HepG2 (cell line): ENCODE measurements at regions not wholly inside any gene's neighbourhood (a gene's known extent, or its start where the extent isn't known, plus 50 kb on each side); places are given as distances from the start of the nearest gene placed in this dataset.

Source experiments
- CC2D1A ChIP-seq: sonication (generic); formaldehyde crosslinking; IDR thresholded peaks from 2 replicates; pipeline ENCODE4 v1.8.1; 2023; ENCODE audit warnings: mild to moderate bottlenecking, missing genetic modification reagents
- CEBPB ChIP-seq: IDR thresholded peaks from 2 replicates; pipeline ENCODE4 v1.6.1; 2011; ENCODE audit warnings: low read depth, low read length, improper control_type of control experiment, borderline replicate concordance
- CENPX ChIP-seq: sonication (generic); formaldehyde crosslinking; IDR thresholded peaks from 2 replicates; pipeline ENCODE4 v1.9.0; 2021; ENCODE audit warnings: mild to moderate bottlenecking, missing genetic modification reagents, moderate library complexity
- ETV6 ChIP-seq: sonication (generic); formaldehyde crosslinking; conservative IDR thresholded peaks from 2 replicates; pipeline ENCODE4 v1.4.0; 2020; ENCODE audit warnings: missing genetic modification reagents
- HDAC1 ChIP-seq: sonication (generic); formaldehyde crosslinking; IDR thresholded peaks from 2 replicates; pipeline ENCODE4 v1.5.1; 2020; ENCODE audit warnings: mild to moderate bottlenecking, missing genetic modification reagents
- HNRNPH1 ChIP-seq: fragments of 200-400 bp; formaldehyde crosslinking; optimal IDR thresholded peaks from 2 replicates; pipeline ENCODE3; 2017; ENCODE audit warnings: mild to moderate bottlenecking, low read depth, low read length
- HOXD1 ChIP-seq: sonication (generic); formaldehyde crosslinking; IDR thresholded peaks from 2 replicates; pipeline ENCODE4 v1.5.0; 2020; ENCODE audit warnings: missing genetic modification reagents
- JDP2 ChIP-seq: sonication (generic); formaldehyde crosslinking; IDR thresholded peaks from 2 replicates; pipeline ENCODE4 v1.8.1; 2022; ENCODE audit warnings: missing genetic modification reagents, borderline replicate concordance
- KLF11 ChIP-seq: IDR thresholded peaks from 2 replicates; pipeline ENCODE4 v1.6.1; 2016; ENCODE audit warnings: missing compliant biosample characterization
- MIXL1 ChIP-seq: IDR thresholded peaks from 2 replicates; pipeline ENCODE4 v1.6.1; 2016
- MXD3 ChIP-seq: IDR thresholded peaks from 2 replicates; pipeline ENCODE4 v1.6.1; 2016; ENCODE audit warnings: mild to moderate bottlenecking, missing biosample characterization, missing genetic modification reagents
- NCOA2 ChIP-seq: sonication (generic); formaldehyde crosslinking; IDR thresholded peaks from 2 replicates; pipeline ENCODE4 v1.8.0; 2022; ENCODE audit warnings: inconsistent platforms
- NCOA5 ChIP-seq: sonication (generic); formaldehyde crosslinking; IDR thresholded peaks from 2 replicates; pipeline ENCODE4 v1.4.0; 2020; ENCODE audit warnings: missing genetic modification reagents
- PAX8 ChIP-seq: sonication (generic); formaldehyde crosslinking; IDR thresholded peaks from 2 replicates; pipeline ENCODE4 v1.8.0; 2022; ENCODE audit warnings: mild to moderate bottlenecking, missing genetic modification reagents, borderline replicate concordance
- POLR2A ChIP-seq, 2 experiments: IDR thresholded peaks; 2 replicates each; pipeline ENCODE4 v1.6.1; 2011; ENCODE audit warnings: low read depth in 2 of 2, low read length in 2 of 2, mild to moderate bottlenecking in 1 of 2, moderate library complexity in 1 of 2; ENCODE audit not compliant: insufficient read depth in 1 of 2
- REST ChIP-seq, 2 experiments: IDR thresholded peaks; 2 replicates each; pipeline ENCODE4 v1.6.1; 2011 to 2012; ENCODE audit warnings: low read length in 2 of 2, borderline replicate concordance in 1 of 2, low read depth in 1 of 2, mild to moderate bottlenecking in 1 of 2, moderate library complexity in 1 of 2
- RNF2 ChIP-seq: fragments of 450-650 bp; conservative IDR thresholded peaks from 2 replicates; pipeline ENCODE4 v1.6.1; 2016; ENCODE audit warnings: low read depth
- SIN3B ChIP-seq: fragments of 150-350 bp; IDR thresholded peaks from 2 replicates; pipeline ENCODE4 v1.6.1; 2014; ENCODE audit warnings: low read length
- TAF1 ChIP-seq: sonication (generic); formaldehyde crosslinking; IDR thresholded peaks from 2 replicates; pipeline ENCODE4 v1.4.0; 2020; ENCODE audit warnings: missing genetic modification reagents
- TERF1 ChIP-seq: sonication (generic); formaldehyde crosslinking; IDR thresholded peaks from 2 replicates; pipeline ENCODE4 v1.8.0; 2022; ENCODE audit warnings: mild to moderate bottlenecking, missing genetic modification reagents, moderate library complexity
- USF2 ChIP-seq, 2 experiments: sonication (generic) in 1 of 2; formaldehyde crosslinking in 1 of 2; IDR thresholded peaks; 2 replicates each; pipeline versions ENCODE4 v1.5.1 to v1.6.1; 2011 to 2020; ENCODE audit warnings: borderline replicate concordance in 1 of 2, low read depth in 1 of 2, low read length in 1 of 2, mild to moderate bottlenecking in 1 of 2, missing genetic modification reagents in 1 of 2, moderate library complexity in 1 of 2
- ZBTB25 ChIP-seq: IDR thresholded peaks from 2 replicates; pipeline ENCODE4 v1.6.1; 2018; ENCODE audit warnings: missing genetic modification reagents
- ZNF274 ChIP-seq: sonication (generic); formaldehyde crosslinking; IDR thresholded peaks from 2 replicates; pipeline ENCODE4 v1.5.1; 2020; ENCODE audit warnings: mild to moderate bottlenecking, missing genetic modification reagents
- ZNF331 ChIP-seq: sonication (generic); formaldehyde crosslinking; IDR thresholded peaks from 2 replicates; pipeline ENCODE4 v1.4.0; 2020; ENCODE audit warnings: missing genetic modification reagents

- TF ChIP-seq NCOA5 (CRISPR knock-in tag) = no peak
- peak; percentile 49; the same call in 1 of the 2 replicates for TF ChIP-seq USF2 (IDR thresholded peaks at IDR 0.05; ENCODE audit: low read depth, low read length)
- peak; percentile 87; the same call in 1 of the 2 replicates for TF ChIP-seq USF2 (CRISPR knock-in tag; IDR thresholded peaks at IDR 0.05; ENCODE audit: borderline replicate concordance)
- TF ChIP-seq TERF1 (CRISPR knock-in tag) = no peak
- no peak for TF ChIP-seq ETV6 (CRISPR knock-in tag)
- no peak for TF ChIP-seq SIN3B
- TF ChIP-seq MIXL1 (CRISPR knock-in tag) = peak; percentile 97
- no peak for TF ChIP-seq HNRNPH1
- no peak for TF ChIP-seq HOXD1 (CRISPR knock-in tag)
- TF ChIP-seq CENPX (CRISPR knock-in tag) = no peak
- TF ChIP-seq ZNF331 (CRISPR knock-in tag) = peak; percentile 16; the same call in 1 of the 2 replicates
- no peak for TF ChIP-seq JDP2
- no peak for TF ChIP-seq RNF2
- TF ChIP-seq TAF1 (CRISPR knock-in tag) = no peak
- no peak for TF ChIP-seq KLF11 (CRISPR knock-in tag)
- TF ChIP-seq REST (IDR thresholded peaks at IDR 0.05; ENCODE audit: borderline replicate concordance in 1 of 2, low read depth in 1 of 2, low read length in 2 of 2) = 0 out of 4 replicates have a peak, but pooled peaks of 1 of the 2 experiments have one; percentile 41
- no peak for TF ChIP-seq POLR2A (IDR thresholded peaks at IDR 0.05; ENCODE audit: insufficient read depth in 1 of 2, low read depth in 2 of 2, low read length in 2 of 2)
- no peak for TF ChIP-seq ZNF274 (CRISPR knock-in tag)
- TF ChIP-seq MXD3 (CRISPR knock-in tag) = no peak
- TF ChIP-seq PAX8 (CRISPR knock-in tag) = no peak
- peak; percentile 78 for TF ChIP-seq HDAC1
- TF ChIP-seq CC2D1A (CRISPR knock-in tag) = no peak
- TF ChIP-seq NCOA2 = peak; percentile 89
- no peak; the same call in 1 of the 2 replicates for TF ChIP-seq CEBPB
- TF ChIP-seq ZBTB25 (CRISPR knock-in tag) = peak; percentile 60; the same call in 1 of the 2 replicates
These were observed 261.5 kb downstream of the FIGN start (continued) for GRCh38 chr2:163474319-163474744.
